GM18511 (cell line): ENCODE measurements at regions not wholly inside any gene's neighbourhood (a gene's known extent, or its start where the extent isn't known, plus 50 kb on each side); places are given as distances from the start of the nearest gene placed in this dataset.
"Not testable (repeated sequence)": the region's sequence is repeated elsewhere in the genome, so short reads cannot be mapped to it uniquely, and the experiment has no call there.

ENCODE experiments used
- ATAC-seq: cut with Tn5 transposase; IDR thresholded peaks from one replicate; pipeline ENCODE4 v1.9.1; 2021; ENCODE audit warnings: mild to moderate bottlenecking, moderate library complexity; ENCODE audit not compliant: unreplicated experiment

DNA sequence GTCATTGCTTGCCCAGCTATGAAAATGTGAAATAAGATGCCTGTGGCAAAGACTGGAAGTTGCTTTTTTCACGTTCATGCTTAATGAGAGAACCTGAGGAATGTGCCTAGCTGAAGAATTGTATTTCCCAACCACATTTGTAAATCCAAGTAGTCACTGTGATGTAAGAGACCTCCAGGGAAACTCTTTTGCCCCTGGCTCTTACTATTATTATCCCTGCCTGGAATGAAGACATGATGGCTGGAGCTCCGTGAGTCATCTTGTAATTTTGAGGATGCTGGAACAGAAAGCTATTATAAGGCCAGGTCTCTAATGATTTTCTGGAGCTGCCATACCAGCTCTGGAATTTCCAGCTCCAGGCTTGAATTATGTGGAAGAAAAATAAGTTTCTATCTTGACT, 894.3 kb downstream of the DIAPH3 start:
- ATAC-seq = no peak

DNA sequence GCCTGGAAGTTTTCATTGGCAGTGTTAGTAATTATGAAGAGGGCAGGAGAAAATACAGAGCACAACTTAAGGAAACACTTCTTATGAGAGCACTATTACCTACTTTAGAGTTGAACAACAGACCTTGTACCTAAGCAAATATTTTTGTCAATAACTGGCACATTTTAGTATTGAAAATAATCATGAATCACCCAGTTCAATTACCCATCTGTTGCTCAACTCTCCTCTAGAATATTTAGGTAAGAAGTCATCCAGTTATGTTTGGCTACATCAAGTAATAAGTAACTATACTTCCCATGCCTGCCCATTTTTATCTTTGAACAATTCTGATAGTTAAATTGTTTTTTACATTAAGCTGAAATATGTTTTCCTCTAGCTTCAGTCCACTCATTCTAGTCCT, 893.4 kb downstream of the DIAPH3 start:
- ATAC-seq = no peak

- peak; percentile 50 for ATAC-seq
These were observed 888.6 kb downstream of the DIAPH3 start for GRCh38 chr13:59274958-59275727.

DNA sequence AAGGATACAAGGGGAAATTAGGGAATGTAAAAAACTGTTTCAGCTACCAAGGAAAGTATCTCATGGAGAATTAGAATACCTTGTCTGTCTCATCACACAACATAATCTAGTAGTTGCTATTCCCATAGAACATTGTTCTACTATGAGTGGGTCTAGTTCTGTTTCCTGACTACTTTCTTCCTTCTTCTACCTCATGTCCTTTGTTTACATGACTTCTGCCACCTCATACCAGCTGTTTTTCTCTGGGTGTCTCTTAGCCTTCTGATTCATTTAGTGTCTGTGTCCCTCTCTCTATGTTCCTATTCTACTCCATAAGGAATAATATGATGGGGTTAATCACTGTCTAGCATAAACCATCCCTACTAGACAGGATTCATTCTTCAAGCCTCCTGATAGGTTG, 887.3 kb downstream of the DIAPH3 start:
- ATAC-seq = no peak

DNA sequence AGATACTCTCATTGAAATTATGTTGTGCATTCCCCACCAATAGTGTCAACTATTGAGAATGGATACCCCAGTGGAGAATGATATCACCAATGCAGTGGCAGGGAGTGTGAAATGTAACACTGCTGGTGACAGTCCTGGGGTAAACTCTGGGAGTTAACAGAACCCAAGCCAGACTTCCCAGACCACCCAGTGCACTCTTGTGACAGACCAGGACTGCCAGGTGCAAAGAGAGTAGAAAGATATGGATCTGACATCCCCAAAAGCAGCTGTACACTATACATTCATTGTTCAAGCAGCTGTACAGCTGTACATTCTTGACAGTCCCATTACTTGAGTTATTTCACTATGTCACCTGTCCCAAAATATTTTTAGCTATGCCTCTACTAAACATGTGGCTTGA, 886.6 kb downstream of the DIAPH3 start:
- no peak for ATAC-seq

DNA sequence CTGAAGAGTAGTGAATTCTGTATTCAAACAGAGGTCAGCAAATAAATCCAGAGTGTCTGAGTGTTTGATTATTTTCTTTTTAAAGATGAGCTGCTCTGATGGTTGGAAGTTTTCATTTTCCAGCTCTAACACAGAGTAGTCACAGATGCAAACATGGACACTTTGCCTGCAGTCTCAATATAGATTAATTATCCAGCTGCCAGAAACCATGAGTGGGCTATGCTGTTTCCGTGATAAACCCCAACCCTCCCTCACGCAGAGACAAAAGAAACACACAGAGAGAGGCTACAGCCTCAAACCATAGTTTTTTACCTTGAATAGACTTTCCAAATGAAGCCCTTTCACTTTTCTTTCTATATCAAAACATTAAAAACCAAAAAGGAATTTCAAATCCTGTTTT, 884.7 kb downstream of the DIAPH3 start:
- ATAC-seq = no peak

DNA sequence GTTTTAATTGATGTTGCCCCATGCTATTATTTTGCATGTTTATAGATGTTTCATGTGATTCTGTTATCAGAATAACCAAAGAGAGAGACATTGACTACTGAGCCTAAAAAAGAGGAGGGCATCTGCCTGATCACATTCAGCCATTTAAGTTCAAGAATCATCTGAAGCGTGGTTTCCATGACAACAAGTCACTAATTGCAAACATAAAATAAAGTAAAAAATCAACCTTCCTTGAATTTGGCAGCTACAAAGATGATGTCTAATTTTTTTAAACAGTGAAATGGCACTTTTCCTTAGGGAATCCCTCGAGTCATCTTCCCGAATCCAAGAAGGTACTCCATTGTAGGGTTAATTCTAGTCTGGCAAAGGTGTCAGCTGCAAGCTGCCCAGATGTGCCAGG, 884.2 kb downstream of the DIAPH3 start:
- ATAC-seq = no peak

GRCh38 chr13:59280297-59280696, 883.4 kb downstream of the DIAPH3 start:
- ATAC-seq = no peak

GRCh38 chr13:59281453-59281852, 882.3 kb downstream of the DIAPH3 start:
- no peak for ATAC-seq

DNA sequence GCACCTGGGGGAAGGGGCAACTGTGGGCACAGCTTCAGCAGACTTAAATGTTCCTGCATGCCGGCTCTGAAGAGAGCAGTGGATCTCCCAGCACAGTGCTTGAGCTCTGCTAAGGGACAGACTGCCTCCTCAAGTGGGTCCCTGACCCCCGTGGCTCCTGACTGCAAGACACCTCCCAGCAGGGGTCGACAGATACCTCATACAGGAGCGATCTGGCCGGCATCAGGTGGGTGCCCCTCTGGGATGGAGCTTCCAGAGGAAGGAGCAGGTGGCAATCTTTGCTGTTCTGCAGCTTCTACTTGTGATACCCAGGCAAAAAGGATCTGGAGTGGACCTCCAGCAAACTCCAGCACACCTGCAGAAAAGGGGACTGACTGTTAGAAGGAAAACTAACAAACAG, 871.5 kb downstream of the DIAPH3 start:
- not testable (repeated sequence) for ATAC-seq

GRCh38 chr13:59299584-59299983, 864.1 kb downstream of the DIAPH3 start:
- ATAC-seq = no peak

DNA sequence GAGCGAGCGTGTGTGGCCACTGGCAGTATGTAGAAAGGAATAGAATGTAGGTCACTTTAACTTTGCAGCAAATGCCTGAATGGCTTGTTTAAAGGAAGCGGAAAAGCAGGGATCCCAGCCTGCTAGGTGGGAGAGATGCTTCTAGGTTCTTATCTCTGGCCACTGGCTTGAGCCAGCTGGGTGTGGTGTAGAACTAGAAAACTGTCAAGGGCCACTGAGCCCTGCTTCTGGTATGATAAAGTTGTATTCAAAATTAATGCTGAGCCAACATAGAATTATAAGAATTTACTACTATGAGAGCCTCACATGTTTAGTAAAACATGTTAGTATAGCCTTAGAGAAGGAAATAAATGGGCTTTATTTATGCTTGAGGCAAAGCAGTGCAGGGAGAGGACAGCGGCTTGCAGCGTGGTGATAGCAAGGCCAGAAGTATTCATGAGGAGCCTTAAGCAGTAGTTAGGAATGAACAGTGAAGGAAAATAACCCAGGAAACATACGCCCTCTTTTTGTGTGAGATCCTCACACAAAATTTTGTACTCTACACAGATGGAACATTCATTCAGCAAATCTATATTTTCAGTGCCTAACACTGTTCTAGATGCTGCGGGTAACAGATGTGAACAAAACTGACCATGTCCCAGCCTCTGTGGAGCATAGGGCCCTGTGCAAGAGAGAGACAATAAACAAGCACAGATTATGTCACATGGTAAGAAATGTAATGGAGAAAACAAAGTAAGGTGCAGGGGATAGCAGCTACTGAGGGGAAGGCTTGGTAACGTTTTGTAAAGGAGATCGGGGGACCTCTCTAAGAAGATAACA, 863.2 kb downstream of the DIAPH3 start:
- no peak for ATAC-seq

DNA sequence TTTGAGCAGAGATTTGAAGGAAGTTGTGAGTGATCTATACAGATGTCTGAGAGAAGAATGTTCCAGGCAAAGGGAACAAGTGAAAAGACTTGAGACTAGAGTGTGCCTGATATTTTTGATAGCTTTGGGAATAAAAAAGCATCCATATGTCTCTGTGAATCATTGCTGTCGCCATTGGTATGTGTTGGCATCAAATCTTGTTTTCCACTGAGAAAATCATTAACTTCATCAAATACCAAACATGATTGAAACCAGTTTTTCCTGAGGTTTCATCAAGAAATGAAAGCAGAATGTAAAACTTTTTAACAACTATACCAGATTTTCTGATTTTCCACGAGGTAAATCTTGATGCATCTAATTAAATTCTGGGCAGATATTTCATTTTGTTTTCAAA, 862.6 kb downstream of the DIAPH3 start:
- ATAC-seq = no peak

DNA sequence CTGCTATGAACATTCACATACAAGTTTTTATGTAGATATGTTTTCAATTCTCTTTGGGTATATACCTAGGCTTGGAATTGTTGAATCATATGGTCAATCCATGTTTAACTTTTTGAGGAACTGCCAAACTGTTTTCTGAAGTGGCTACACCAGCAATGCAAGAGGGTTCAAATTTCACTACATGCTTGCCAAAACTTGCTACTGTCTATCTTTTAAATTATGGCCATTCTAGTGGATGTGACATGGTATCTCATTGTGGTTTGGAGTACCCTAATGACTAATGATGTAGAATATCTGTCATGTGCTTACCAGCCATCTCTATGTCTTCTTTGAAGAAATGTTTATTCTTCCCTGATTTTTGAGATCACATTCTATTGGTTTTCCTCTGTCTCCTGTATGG, 860.3 kb downstream of the DIAPH3 start:
- no peak for ATAC-seq

DNA sequence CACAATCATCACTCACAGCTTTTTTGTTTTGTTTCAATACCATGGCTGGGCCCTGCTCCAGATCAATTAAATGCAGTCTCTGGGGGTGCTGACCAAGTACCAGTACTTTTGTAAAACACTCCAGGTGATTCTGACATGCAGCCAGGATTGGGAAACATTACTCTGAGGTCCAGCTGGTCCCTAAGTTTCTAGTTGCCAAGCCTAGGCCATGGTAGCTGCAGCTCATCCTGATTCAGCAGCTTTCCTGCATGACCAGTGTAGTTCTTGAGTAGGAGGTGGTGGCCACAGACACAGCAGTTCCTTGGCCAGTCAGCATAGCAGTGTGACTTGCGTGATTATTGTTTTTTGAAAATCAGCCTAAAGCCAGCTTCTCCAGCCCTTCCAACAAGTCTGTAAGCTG, 859.1 kb downstream of the DIAPH3 start:
- ATAC-seq = no peak

DNA sequence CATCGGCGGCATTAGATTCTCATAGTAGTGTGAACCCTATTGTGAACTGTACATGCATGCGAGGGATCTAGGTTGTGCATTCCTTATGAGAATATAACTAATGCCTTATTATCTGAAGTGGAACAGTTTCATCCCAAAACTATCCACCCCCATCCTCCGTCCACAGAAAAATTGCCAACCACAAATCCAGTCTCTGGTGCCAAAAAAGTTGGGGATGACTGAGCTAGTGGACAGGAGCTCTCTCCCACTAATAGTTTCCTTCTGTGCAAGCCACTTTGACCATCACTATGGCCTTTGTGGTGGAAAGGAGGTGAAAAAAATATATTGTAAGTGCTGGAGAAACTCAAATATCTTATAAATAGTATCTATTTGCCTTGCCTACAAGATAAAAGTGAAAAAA, 857.8 kb downstream of the DIAPH3 start:
- no peak for ATAC-seq

DNA sequence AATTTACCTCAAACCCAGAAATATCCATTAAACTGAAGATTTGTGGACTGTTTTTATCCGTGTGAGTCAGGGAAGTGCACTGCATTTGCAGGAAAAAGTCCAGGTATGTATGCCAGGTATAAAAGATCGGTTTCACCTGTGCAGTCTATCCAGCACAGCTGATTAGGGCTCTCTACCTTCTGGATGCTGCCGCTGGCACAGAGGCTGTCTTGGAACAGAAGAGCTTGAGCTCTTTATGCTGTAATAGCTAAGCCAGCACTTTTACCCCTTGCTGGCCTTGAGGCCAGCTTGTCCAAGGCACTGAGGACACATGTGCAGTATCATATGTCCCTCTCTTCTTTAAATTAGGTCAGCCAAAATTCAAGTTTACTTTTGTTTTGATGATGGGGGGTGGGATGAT, 851.0 kb downstream of the DIAPH3 start:
- ATAC-seq = no peak

- ATAC-seq = peak; percentile 88
These were observed 845.3 kb downstream of the DIAPH3 start for GRCh38 chr13:59318320-59318930.

DNA sequence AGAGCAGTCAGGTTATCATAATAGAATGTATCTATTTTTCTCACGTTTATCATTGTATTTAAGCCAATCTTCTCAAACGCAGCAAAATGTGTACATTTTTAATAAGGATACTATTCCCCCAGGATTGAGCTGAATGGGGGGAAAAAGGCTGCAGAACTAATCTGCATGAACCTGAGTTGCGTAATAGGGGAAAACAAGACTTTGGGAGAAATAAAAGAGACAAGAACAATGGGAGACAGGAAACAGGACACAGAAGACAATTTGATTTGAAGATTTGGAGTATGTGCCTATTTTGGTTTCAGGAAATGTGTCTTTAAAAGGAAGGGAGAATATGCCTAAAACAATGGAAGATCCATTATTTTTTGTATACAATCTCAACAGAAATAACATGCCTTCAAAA, 844.5 kb downstream of the DIAPH3 start:
- ATAC-seq = no peak

DNA sequence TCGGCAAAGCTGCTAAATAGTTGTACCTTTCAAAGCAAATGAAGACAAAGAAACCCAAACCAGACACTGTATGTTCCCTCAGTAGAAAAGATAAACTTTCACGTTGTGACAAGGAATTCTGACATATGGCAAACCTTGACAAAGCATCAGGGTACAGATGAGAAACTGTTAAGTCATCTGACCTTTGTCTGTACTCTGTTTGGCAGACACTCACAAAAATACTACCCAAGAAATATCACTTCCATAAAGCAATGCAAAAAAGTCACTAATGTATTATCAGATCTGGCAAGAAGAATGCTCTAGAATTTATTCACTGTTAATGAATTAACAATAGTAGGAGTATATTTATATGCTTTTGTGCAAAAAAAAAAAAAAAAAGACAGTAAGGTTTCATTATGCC, 843.7 kb downstream of the DIAPH3 start:
- ATAC-seq = no peak

DNA sequence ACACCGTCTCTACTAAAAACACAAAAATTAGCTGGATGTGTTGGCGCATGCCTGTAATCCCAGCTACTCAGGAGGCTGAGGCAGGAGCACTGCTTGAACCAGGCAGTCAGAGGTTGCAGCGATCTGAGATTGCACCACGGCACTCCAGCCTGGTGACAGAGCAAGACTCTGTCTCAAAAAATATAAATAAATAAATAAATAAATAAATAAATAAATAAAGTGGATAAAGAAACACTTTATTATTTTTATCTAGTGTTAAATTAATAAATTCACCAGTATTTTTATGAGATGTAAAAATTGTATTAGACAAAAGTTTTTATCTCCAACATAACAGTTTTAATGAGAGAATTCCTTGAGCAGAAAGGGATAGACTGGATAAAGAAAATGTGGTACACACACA, 839.3 kb downstream of the DIAPH3 start:
- not testable (repeated sequence) for ATAC-seq

DNA sequence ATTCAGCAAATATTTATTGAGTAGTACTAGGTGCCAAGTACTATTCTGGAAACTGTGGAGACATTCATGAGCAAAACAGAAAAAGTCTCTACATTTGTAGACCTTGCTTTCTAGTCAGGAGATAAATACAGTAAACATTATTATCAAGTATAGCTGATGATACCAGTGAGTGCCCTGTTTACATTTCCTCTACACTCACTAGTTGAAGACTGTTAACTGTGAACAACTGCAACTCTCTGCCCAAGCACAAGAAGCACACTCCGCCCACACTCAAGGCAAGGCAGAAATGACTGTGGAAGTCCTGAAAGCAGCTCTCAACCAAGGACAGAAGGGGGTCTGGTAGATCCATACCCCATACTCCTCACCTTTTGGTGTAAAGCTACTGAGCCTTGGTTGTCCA, 837.0 kb downstream of the DIAPH3 start:
- ATAC-seq = no peak
